ENCODE measurements at regions not wholly inside any gene's neighbourhood (a gene's known extent, or its start where the extent isn't known, plus 50 kb on each side); places are given as distances from the start of the nearest gene placed in this dataset.
"Not testable (repeated sequence)": the region's sequence is repeated elsewhere in the genome, so short reads cannot be mapped to it uniquely, and the experiment has no call there.

GRCh38 chr20:12838261-12838866 is 170.4 kb upstream of the SPTLC3 start:
- peak; percentile 5 for DNase-seq

GRCh38 chr20:12847872-12848271 is 160.9 kb upstream of the SPTLC3 start:
- DNase-seq, result no peak

- no peak for DNase-seq
Measured at GRCh38 chr20:12849225-12849910, 159.4 kb upstream of the SPTLC3 start.

- DNase-seq, result not testable (repeated sequence)
Measured at GRCh38 chr20:12857643-12858042, 151.1 kb upstream of the SPTLC3 start.

GRCh38 chr20:12860619-12861247 is 148.0 kb upstream of the SPTLC3 start:
- no peak for DNase-seq

- DNase-seq, result no peak
Measured at GRCh38 chr20:12869669-12870068, 139.1 kb upstream of the SPTLC3 start.

- DNase-seq, result no peak
Measured at GRCh38 chr20:12870588-12870987, 138.2 kb upstream of the SPTLC3 start.

- no peak for DNase-seq
Measured at GRCh38 chr20:12874933-12875332, 133.8 kb upstream of the SPTLC3 start.

- DNase-seq, result no peak
Measured at GRCh38 chr20:12875510-12875909, 133.3 kb upstream of the SPTLC3 start.

- no peak for DNase-seq
Measured at GRCh38 chr20:12882832-12883506, 125.8 kb upstream of the SPTLC3 start.

- DNase-seq, result no peak
Measured at GRCh38 chr20:12883507-12883885, 125.3 kb upstream of the SPTLC3 start.

GRCh38 chr20:12886618-12887363 is 122.0 kb upstream of the SPTLC3 start:
- no peak for DNase-seq

- DNase-seq, result no peak
Measured at GRCh38 chr20:12891643-12892042, 117.1 kb upstream of the SPTLC3 start.

- DNase-seq, result no peak
Measured at GRCh38 chr20:12893019-12893418, 115.8 kb upstream of the SPTLC3 start.

- no peak for DNase-seq
Measured at GRCh38 chr20:12893653-12894052, 115.1 kb upstream of the SPTLC3 start.

- DNase-seq, result no peak
Measured at GRCh38 chr20:12894089-12894488, 114.7 kb upstream of the SPTLC3 start.

GRCh38 chr20:12896180-12896579 is 112.6 kb upstream of the SPTLC3 start:
- no peak for DNase-seq

- no peak for DNase-seq
Measured at GRCh38 chr20:12902992-12903391, 105.8 kb upstream of the SPTLC3 start.

- no peak for DNase-seq
Measured at GRCh38 chr20:12906361-12906760, 102.4 kb upstream of the SPTLC3 start.

GRCh38 chr20:12911372-12911771 is 97.4 kb upstream of the SPTLC3 start:
- no peak for DNase-seq

- no peak for DNase-seq
Measured at GRCh38 chr20:12913781-12914443, 94.9 kb upstream of the SPTLC3 start.

- no peak for DNase-seq
Measured at GRCh38 chr20:12914804-12915203, 94.0 kb upstream of the SPTLC3 start.

- no peak for DNase-seq
Measured at GRCh38 chr20:12916699-12917098, 92.1 kb upstream of the SPTLC3 start.
